Skeletal muscle tissue (tissue), 3 donors: ENCODE measurements at regions not wholly inside any gene's neighbourhood (a gene's known extent, or its start where the extent isn't known, plus 50 kb on each side); places are given as distances from the start of the nearest gene placed in this dataset.
A peak's percentile ranks its signal among the peaks of the same experiment; 100 is the strongest.
"Not testable (repeated sequence)": the region's sequence is repeated elsewhere in the genome, so short reads cannot be mapped to it uniquely, and the experiment has no call there.

ENCODE experiments used
- H3K27ac ChIP-seq: one replicate; pipeline ENCODE4 v1.7.0; 2013; ENCODE audit warnings: mild to moderate bottlenecking, low read depth, low read length, inconsistent platforms
- H3K27me3 ChIP-seq, 3 donors: one replicate each; pipeline ENCODE4 v1.7.0; 2013; ENCODE audit warnings: low read length in 3 of 3; ENCODE audit not compliant: control insufficient read depth in 3 of 3, insufficient read depth in 3 of 3
- H3K36me3 ChIP-seq, 3 donors: one replicate each; pipeline ENCODE4 v1.7.0; 2013; ENCODE audit warnings: low read length in 3 of 3; ENCODE audit not compliant: control insufficient read depth in 3 of 3, insufficient read depth in 3 of 3
- H3K4me1 ChIP-seq, 3 donors: one replicate each; pipeline ENCODE4 v1.7.0; 2013; ENCODE audit warnings: low read length in 3 of 3, mild to moderate bottlenecking in 3 of 3; ENCODE audit not compliant: control insufficient read depth in 3 of 3, insufficient read depth in 3 of 3
- H3K4me3 ChIP-seq, 3 donors: one replicate each; pipeline ENCODE4 v1.7.0; 2013; ENCODE audit warnings: low read length in 3 of 3
- H3K9ac ChIP-seq, 3 donors: one replicate each; pipeline ENCODE4 v1.7.0; 2013; ENCODE audit warnings: low read length in 3 of 3, mild to moderate bottlenecking in 3 of 3, moderate library complexity in 2 of 3, low read depth in 1 of 3
- H3K9me3 ChIP-seq, 3 donors: one replicate each; pipeline ENCODE4 v1.7.0; 2013; ENCODE audit warnings: low read length in 3 of 3; ENCODE audit not compliant: control insufficient read depth in 3 of 3
- donor health status: Osteomylitis.

DNA sequence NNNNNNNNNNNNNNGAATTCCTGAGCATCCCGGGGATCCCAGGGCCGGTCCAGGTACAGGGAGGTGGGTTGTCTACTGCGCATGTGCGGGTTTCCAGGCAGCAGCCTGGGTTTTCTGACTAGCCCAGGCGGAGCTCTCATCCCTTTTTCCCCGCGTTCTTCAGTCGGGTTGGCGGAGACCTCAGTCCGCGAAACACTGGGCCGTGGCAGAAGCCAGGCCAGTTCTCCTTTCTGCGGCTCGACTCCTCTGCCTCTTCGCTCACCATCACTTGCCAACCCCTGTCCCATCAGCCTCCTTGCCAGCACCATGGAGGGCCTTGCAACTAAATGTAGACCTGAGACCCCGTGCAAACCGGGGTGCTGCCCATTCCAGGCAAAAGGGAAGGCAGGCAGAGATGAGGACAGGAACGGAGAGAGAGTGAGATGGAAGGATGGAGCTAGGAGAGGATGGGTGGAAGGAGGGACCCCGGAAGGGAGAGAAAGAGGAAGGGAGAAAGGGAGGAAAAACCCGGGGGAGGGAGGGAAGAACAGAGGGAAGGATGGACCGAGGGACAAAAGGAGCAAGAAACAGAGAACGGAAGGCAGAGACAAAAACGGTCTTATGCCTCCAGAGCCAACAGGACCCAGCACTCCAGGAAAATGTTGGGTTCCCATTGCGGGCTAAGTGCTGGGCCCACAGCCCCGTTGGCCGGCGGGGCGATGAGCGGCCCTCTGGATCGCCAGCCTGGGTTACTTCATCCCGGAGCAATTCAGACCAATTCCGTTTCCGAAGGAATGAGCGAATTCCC lies 445.4 kb upstream of the DEFB115 start:
- Histone ChIP-seq H3K4me3 (peak overlapping the region in 1 of 3 donors; percentile 33), H3K27ac (no peak overlapping the region), H3K9me3 (peaks cover 0 to 7% (median 0%) of the 10 kb centered on the region in 3 donors), H3K4me1 (no peaks in the 10 kb centered on the region), H3K9ac (no peak overlapping the region), H3K27me3 (peaks cover 3 to 25% (median 17%) of the 10 kb centered on the region in 3 donors), H3K36me3 (no peaks in the 10 kb centered on the region)

DNA sequence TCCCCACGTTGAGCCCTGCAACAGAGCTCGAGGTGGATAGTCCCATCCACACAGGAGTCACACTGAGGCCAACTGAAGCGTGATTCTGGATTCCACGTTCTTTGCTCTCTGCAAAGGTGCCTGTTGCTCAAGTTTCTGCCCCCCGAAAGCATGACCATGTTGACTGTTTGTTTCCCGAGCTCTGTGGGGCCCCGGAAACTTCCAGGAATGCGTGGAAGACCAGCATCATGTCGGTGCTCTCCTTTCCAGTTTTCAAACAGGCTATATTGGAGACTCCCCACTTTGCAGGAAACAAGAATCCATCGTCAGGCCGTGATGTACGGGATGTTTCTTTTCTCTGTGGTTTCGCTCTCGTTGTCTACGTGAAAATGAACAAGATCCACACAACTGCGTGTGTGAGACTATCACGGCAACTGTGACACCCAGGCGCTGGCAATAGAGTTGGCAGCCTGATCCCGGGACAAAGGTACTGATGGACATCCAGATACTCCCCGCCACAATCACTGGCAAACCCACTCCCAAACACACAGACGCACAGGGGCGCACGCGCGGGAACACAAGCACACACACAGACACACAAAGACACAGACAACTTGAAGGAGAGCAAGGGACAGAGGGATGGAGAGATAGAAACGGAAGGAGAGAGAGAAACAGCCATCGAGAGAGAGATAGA lies 444.6 kb upstream of the DEFB115 start:
- Histone ChIP-seq H3K27ac (no peak overlapping the region), H3K36me3 (no peaks in the 10 kb centered on the region), H3K9me3 (peaks cover 0 to 7% (median 0%) of the 10 kb centered on the region in 3 donors), H3K4me3 (no peak overlapping the region), H3K4me1 (no peaks in the 10 kb centered on the region), H3K9ac (no peak overlapping the region), H3K27me3 (peaks cover 3 to 25% (median 17%) of the 10 kb centered on the region in 3 donors)

DNA sequence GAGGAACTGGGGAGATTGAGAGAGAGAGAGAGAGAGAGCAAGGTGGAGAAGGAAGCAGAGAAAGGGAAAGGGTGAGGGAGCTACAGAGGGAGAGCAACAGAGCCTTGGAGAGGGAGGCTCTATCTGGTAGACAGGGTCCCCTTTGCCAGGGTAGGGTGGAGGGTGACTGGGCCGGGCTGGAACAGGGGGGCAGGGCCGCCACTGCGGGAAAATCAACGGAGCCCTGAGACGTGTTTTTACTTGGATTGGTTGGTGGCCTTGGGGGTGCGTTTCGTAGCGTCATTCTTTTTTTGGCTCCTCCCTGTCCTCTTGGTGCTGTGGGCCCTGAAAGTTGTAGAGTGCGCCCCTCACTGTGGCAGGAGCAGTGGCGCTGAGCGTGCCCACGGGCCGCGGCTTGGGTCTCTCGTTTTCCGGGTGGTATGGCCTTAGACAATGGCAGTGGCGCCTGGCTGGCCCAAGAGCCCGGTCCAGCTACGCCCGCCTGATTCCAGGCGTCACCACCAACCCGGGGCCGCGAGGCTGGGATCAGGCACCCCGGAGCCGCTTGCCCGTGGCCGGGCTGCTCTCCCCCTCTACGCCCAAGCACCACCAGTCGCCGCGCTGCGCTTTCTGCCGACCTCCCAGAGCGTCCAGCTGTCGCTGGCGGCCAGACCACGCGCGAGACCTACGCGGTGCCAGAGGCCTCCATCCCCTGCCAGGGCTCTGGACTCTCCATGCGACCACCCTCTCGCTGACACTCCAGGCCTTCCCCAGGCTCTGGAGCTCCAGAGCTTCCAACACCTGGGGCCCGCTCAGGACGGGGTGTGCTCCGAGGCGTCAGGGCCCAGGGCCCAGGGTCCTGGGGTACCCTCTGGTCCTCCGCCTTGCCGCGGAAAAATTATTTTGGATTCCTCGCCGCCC lies 443.8 kb upstream of the DEFB115 start:
- not testable (repeated sequence) for H3K9ac ChIP-seq, H3K4me1 ChIP-seq, H3K36me3 ChIP-seq, H3K9me3 ChIP-seq, H3K27ac ChIP-seq, H3K4me3 ChIP-seq
- H3K27me3 ChIP-seq: peaks cover 3 to 25% (median 17%) of the 10 kb centered on the region in 3 donors

DNA sequence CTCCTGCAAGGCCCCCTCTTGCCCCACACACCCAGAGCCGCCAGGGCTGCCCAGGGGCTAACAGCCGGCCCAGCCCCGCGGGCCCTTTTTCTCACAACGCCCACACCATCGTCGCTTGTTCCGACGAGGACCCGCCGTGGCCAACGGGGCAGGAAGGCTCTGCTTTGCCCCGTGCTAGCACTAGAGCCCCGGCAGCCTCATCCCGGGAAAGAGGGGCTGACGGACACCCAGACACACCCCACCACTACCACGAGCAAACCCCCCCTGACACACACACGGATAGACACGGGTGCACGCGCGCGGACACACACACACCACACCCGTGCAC lies 443.2 kb upstream of the DEFB115 start:
- not testable (repeated sequence) for H3K9ac ChIP-seq
- H3K27me3 ChIP-seq: peaks cover 3 to 25% (median 17%) of the 10 kb centered on the region in 3 donors

DNA sequence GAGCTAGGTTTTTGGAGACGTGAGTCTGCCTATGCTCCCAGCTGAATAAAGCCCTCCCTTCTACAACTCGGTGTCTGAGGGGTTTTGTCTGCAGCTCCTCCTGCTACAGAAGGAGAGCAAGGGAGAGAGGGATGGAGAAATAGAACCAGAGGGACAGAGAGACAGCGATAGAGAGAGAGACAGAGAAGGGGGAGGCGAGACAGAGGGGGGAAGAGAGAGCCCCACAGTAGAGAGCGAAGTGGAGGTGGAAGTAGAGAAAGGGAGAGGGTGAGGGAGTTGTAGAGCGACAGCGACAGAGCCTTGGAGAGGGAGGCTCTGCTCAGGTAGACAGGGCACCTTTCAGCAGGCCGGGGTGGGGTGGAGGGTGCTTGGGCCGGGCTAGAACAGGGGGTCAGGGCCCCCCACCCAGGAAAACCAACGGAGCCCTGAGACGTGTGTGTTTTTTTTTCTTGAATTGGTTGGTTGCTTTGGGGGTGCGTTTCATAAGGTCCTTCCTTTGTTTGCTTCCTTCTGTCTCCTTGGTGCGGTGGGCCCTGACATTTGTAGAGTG lies 442.4 kb upstream of the DEFB115 start:
- not testable (repeated sequence) for H3K27ac ChIP-seq, H3K9me3 ChIP-seq, H3K4me3 ChIP-seq, H3K4me1 ChIP-seq, H3K36me3 ChIP-seq, H3K9ac ChIP-seq
- peaks cover 3 to 25% (median 17%) of the 10 kb centered on the region in 3 donors for H3K27me3 ChIP-seq

More for the DNA sequence above, 443.2 kb upstream of the DEFB115 start:
- H3K36me3 ChIP-seq, H3K4me1 ChIP-seq, H3K4me3 ChIP-seq, H3K9me3 ChIP-seq, H3K27ac ChIP-seq: not testable (repeated sequence)

DNA sequence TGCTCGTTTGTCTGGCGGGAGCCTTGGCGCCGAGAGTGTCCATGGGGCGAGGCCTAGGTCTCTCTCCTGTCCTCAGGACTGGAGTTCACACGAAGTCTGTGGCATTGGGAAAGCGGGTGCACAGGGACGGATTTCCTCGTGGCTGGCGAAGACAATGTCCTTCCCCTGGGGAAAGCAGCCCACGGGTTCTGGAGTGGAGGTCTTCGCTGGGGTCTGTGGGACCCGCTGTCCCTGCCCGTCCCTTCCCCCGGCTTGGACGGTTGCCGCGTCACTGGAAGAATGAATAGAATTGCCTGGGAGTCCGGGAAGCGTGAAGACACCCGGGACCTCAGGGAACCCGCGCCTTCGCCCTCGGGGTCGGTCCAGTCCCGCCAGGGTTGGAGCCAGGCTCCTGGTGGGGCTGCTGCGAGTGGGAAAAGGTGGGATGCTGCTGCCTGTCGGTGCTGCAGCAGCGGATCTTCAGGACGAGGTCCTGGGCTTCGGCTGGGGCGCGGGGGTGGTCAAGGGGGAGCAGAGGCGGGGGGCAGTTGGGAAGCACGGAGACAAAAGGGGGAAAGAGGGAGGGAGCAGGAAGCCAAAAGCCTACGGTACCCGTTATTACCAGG lies 441.8 kb upstream of the DEFB115 start:
- Histone ChIP-seq H3K4me1 (no peaks in the 10 kb centered on the region), H3K36me3 (no peaks in the 10 kb centered on the region), H3K9ac (no peak overlapping the region), H3K27me3 (peaks cover 3 to 25% (median 17%) of the 10 kb centered on the region in 3 donors), H3K9me3 (peaks cover 0 to 7% (median 0%) of the 10 kb centered on the region in 3 donors), H3K27ac (no peak overlapping the region), H3K4me3 (no peak overlapping the region)

DNA sequence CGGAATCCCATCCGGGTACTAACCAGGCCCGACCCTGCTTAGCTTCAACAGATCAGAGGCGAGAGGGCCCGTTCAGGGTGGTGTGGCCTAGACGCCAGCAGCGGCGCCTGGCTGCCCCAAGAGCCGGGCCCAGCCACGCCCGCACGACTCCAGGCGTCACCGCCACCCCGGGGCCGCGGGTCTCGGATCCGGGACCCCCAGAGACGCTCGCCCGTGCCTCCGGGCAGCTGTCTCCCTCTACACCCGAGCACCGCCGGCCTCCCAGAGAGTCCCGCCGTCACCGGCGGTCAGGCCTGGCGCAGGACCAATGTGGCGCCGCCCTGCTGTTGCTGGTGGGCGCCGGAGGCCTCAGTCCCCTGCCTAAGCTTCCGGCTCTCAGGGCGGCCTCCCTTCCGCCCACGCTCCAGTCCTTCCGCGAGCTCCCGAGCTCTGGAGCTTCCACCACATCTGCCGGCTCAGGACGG lies 441.2 kb upstream of the DEFB115 start:
- Histone ChIP-seq H3K9ac (no peak overlapping the region), H3K27ac (no peak overlapping the region), H3K4me1 (no peaks in the 10 kb centered on the region), H3K9me3 (peaks cover 0 to 7% (median 0%) of the 10 kb centered on the region in 3 donors), H3K4me3 (no peak overlapping the region), H3K36me3 (no peaks in the 10 kb centered on the region), H3K27me3 (peaks cover 3 to 25% (median 17%) of the 10 kb centered on the region in 3 donors)

DNA sequence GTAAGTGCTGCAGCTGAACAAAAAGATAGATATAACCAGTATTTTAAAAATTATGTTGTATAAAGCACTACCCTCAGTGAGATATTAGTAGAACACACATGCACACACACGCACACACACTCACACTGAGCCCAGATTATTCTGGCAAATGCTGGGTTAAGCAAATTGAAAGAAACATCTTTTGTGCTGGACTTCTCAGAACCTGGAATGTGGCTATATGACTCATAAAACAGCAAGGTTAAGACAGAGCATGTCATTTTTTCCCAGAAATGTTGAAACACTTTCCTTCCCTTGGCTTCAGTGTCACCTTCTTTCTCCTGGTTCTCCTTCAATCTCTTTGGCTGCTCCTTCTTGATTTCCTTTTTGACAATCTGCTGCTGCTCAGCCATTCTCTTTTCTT lies 435.8 kb upstream of the DEFB115 start:
- H3K9me3 ChIP-seq, H3K36me3 ChIP-seq, H3K4me1 ChIP-seq, H3K4me3 ChIP-seq, H3K9ac ChIP-seq, H3K27ac ChIP-seq, H3K27me3 ChIP-seq: not testable (repeated sequence)

DNA sequence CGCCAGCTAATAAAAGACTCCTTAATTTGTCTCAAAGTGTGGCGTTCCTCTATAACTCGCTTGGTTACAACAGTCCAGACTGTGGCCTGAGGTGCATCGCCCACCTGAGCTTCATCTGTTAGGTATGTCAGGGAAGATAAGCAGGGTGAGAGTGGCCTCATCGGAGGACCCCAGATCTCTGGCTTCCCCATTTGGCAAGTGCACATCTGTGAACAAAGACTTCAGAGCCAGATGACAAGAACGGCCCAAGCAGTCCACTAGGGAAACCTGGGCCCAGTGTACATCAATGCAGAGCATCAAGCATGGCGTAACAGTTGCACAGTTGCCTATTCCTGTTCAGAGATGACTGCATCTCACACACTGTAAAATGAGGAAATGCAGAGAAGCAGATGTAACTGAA lies 432.8 kb upstream of the DEFB115 start:
- not testable (repeated sequence) for H3K4me3 ChIP-seq, H3K4me1 ChIP-seq, H3K9ac ChIP-seq, H3K27ac ChIP-seq, H3K36me3 ChIP-seq, H3K9me3 ChIP-seq, H3K27me3 ChIP-seq
